C4-2B (cell line): ENCODE measurements at regions not wholly inside any gene's neighbourhood (a gene's known extent, or its start where the extent isn't known, plus 50 kb on each side); places are given as distances from the start of the nearest gene placed in this dataset.

Experiments
- CTCF ChIP-seq: fragments of 450-650 bp; conservative IDR thresholded peaks from 2 replicates; pipeline ENCODE4 v1.5.1; 2017; ENCODE audit warnings: mild to moderate bottlenecking
- ZFX ChIP-seq: fragments of 450-650 bp; IDR thresholded peaks from 2 replicates; pipeline ENCODE4 v1.6.1; 2017

GRCh38 chr3:153249906-153250305, 87.9 kb downstream of the RAP2B start:
- no peak for TF ChIP-seq CTCF
- TF ChIP-seq ZFX, result no peak
